EH (cell line): ENCODE measurements at regions not wholly inside any gene's neighbourhood (a gene's known extent, or its start where the extent isn't known, plus 50 kb on each side); places are given as distances from the start of the nearest gene placed in this dataset.
"Not testable (repeated sequence)": the region's sequence is repeated elsewhere in the genome, so short reads cannot be mapped to it uniquely, and the experiment has no call there.

Experiments used
- DNase-seq: peaks from one replicate; pipeline ENCODE4 v3.0.0-alpha.2; 2015; ENCODE audit warnings: low read depth

DNA sequence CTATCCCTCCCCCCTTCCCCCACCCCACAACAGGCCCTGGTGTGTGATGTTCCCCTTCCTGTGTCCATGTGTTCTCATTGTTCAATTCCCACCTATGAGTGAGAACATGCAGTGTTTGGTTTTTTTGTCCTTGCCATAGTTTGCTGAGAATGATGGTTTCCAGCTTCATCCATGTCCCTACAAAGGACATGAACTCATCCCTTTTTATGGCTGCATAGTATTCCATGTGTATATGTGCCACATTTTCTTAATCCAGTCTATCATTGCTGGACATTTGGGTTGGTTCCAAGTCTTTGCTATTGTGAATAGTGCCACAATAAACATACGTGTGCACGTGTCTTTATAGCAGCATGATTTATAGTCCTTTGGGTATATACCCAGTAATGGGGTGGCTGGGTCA is 52.3 kb upstream of the MAN1A2 start:
- DNase-seq = not testable (repeated sequence)

GRCh38 chr1:117313555-117313954 is 53.7 kb upstream of the MAN1A2 start:
- no peak for DNase-seq

DNA sequence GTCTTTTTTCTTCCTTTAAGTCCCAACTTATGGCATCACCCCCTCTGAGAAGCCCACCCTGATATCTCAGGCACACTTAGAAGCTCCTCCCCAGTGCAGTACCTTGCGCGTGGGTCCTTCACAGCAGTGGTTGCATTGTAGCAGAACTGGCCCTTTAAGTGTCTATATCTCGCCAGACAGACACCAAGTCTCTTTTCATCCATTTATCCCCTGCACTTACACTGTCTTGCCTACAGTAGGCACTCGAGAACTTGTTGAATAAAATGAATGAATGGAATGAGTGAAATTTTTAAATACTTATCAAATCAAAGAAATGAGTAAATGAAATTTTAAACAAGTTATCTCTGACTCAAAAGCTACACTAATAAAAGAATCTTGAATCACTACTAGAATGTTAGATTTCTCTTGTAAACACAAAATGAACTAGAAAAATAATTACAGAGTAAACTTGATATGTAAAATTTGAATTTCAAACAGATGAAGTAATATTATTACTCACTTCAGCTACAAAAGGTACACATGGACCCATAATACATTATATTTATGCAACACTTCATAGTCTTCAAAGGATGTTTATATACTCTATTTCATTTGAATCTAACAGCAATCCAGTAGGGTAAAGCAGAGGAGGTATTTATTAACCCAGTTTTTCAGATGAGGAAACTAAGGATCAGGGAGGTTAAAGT is 54.7 kb upstream of the MAN1A2 start:
- DNase-seq = peak; percentile 54

GRCh38 chr1:117308311-117308916 is 58.8 kb upstream of the MAN1A2 start:
- no peak for DNase-seq

DNA sequence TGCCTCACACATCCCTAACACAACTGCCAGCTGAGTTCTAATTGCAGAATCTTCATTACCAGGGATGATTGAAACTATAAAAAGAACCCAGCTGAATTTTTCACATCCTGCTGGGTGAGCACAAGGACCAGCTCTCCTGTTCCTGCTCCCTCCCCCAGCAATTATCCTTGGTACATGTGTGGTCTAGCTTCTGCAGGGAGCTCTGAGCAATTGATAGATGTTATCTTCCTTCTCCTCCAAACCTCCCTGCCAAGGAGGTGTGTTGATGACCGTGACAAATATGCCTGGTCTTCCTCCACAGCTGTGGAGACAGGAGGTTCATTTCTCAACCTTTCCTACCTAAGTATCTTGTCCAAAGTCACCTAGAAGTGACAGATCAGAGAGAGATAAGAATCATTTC is 65.3 kb upstream of the MAN1A2 start:
- DNase-seq = no peak

DNA sequence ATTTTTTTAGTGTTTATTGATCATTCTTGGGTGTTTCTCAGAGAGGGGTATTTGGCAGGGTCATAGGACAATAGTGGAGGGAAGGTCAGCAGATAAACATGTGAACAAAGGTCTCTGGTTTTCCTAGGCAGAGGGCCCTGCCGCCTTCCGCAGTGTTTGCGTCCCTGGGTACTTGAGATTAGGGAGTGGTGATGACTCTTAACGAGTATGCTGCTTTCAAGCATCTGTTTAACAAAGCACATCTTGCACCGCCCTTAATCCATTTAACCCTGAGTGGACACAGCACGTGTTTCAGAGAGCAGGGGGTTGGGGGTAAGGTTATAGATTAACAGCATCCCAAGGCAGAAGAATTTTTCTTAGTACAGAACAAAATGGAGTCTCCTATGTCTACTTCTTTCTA is 67.1 kb upstream of the MAN1A2 start:
- not testable (repeated sequence) for DNase-seq

- peak; percentile 2 for DNase-seq
These were observed 72.2 kb upstream of the MAN1A2 start for GRCh38 chr1:117295001-117295400.

GRCh38 chr1:117290890-117291289 is 76.4 kb upstream of the MAN1A2 start:
- DNase-seq = peak; percentile 20

GRCh38 chr1:117289316-117289870 is 77.9 kb upstream of the MAN1A2 start:
- no peak for DNase-seq

GRCh38 chr1:117286562-117286961 is 75.8 kb upstream of the VTCN1 start:
- no peak for DNase-seq

DNA sequence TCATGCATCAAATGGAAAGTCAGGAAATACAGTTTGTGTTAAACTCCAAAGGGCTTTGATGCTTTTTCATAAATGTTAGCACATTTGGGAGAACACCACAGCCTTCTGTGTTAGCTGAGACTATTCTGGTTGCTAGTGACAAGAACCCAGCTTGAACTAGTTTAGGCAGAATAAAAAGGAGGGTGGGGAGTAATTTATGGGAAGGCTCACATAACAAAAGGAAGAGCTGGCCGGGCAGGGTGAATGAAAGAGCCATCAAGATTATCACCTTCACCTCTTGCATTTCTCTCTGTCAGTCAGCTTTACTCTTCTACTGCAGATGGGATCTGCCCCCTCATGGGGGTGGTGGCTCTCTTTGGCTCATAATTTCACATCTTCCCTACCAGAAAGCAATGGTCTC is 75.4 kb upstream of the VTCN1 start:
- DNase-seq = no peak

GRCh38 chr1:117284399-117285215 is 73.9 kb upstream of the VTCN1 start:
- DNase-seq = peak; percentile 75

DNA sequence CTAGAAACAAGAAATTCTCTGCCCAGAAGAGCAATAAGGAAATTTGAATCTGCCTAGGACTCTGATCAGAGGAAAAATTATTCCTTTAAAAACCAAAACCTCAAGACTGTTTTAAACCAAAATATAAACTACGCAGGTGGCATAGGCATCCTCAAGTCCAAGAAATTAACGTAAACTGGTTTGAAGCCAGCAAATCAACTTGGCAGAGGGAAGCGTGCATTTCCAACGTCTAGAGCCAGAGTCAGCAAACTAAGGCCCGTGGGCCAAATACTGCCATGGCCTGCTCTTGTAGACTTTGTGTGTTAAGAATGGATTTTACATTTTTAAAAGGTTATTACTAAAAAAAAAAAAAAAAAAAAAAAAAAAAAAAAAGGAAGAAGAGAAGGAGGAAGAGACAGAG is 67.8 kb upstream of the VTCN1 start:
- DNase-seq = no peak

DNA sequence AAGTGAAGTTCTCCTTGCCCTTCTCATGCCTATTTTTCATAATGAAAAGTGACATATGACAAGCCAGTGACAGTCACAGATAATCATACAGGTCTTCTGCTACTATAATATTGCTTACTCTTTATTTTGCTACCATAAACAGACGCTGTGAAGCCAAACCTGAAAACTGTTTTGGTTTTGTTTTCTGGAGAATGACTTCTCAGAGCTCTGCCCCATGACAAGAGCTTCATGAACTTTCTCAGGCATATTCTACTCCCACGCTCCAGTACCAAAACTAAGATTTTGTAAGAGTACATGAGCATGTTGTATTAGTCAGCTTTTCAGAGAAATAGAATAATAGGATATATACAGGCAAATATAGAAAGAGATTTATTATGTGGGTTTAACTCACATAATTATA is 64.3 kb upstream of the VTCN1 start:
- DNase-seq = no peak

DNA sequence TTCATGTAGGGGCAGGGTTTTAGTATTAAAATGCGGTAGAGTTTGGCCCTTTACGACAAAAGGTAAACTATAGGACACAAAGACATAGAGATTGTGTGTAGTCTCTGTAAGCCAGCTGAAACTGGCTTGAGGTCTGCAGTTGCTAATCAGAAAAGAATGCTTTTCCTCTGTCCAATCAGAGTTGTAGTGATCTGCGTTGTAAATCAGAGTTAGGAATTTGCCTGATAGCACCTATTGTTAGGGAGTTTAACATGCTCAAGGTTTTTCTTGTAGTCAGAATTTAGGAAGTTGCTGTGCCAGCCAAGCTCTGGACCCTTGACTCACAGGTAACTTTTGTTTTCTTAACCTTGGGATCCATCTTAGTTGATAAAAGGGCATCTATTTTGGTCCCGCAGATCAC is 61.2 kb upstream of the VTCN1 start:
- peak; percentile 21 for DNase-seq

GRCh38 chr1:117271129-117271528 is 60.4 kb upstream of the VTCN1 start:
- DNase-seq = no peak

DNA sequence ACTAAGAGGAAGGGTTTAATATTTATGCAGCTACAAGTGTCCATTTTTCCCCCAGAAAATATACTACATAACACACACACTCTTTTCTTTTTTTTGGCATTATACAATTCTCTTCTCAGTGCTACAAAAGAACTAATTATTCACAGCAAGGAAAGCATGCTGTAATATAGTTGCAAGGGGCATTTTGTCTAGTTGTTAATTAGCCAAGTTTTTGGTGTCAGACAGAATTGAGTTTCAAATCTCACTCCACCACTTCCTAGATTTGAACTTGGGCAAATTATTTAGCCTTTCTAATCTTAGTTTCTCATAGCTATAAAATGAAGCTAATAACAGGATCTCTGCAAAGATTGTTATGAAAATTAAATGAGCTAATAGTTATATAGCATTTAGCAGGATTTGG is 60.0 kb upstream of the VTCN1 start:
- DNase-seq = no peak

DNA sequence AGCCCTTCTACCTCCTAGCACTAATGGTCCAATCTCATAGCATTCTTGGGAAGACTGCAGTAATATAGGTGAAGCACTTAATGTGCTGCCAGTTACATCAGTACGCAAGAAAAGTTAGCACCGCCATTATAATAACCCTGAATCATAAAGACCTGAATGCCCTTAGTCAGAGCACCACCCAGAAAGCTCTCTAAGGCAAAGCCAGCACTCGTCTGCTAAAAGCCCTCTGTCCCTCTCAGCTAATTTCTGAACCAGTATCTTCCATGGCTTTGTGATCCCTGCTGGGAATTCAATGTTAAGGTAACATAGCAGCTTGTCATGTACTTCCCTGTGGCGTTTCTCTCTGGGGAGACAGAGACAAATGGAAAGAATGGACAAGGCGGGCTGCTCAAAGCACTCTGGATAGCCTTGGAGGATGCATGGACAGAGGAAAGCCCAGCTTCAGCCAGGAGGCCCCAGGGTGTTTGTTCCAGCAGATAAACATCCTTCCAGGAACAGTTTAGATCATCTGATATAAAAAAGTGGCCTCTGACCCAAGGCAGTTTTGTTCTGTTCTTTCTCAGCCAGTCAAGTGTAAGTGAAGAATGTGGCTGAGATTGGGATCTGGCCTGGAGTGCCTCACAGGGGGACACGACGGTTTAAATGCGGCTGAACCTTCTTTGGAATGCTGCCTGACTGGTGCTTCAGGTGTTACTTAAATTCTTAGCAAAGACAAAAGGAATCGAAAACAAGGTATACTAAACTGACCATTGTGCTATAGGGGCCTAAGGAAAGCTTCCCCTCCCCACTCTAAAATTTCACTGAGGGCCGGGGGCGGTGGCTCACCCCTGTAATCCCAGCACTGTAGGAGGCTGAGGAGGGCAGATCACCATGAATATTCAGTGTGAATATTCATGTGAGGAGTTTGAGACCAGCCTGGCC is 58.1 kb upstream of the VTCN1 start:
- peak; percentile 22 for DNase-seq

DNA sequence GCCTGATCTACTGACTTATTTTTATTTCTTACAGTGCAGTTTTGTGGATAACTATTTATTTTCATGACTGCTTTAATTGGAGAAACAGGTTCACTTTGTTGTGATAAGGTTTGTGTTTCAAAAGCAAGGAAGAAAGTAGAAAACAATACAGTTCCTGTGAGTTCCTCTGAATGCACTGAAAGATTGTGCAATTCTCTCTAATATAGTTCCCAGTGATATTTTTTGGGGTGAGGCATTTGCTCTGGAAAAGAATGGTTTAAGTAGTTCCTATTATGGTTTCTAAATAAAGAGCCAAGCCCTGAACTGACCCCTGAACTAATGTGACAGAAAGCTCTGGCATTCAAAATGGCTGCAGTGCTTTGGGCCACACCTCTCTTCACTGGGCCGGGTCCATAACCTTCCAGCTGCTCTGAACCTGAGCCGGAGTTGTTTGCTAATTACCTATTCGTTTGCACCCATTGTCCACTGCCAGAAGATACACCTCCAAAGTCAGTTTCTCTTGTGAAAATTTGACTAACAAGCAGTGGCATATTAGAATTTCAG is 56.6 kb upstream of the VTCN1 start:
- DNase-seq = no peak

- no peak for DNase-seq
These were observed 52.2 kb upstream of the VTCN1 start for GRCh38 chr1:117262976-117263375.

- DNase-seq = no peak
These were observed 50.7 kb upstream of the VTCN1 start for GRCh38 chr1:117261424-117261785.
